ENCODE measurements at regions not wholly inside any gene's neighbourhood (a gene's known extent, or its start where the extent isn't known, plus 50 kb on each side); places are given as distances from the start of the nearest gene placed in this dataset.

DNA sequence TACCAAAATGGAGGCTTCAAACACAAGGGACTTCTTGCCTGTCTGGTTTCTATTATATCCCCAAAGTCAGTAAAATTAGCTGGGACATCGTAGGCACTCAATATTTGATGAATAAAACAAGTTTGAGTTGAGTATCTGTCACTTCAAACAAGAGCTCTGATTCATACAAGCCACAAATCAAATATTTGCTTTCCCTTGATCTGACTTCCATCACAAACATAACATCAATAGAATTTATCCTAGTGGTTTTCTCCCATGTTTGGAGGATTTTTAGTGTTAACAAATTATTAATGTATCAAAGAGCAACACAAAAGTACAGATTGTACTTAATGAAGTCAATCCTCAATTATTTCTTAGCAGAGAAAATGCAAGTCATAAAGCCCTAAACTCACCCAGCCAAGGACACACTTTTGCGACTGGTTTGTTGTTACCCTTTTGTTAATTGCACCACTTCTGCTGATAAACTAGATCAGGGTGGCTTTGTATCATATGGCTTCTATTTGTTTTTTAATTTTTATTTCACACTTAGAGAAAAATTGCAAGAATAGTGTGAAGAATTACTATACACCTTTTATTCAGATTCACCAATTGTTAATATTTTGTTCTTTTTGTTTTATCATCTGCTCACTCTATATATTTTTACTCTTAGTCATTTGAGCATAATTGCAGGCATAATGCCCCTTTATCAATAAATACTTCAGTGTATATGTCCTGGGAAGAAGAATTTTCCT is 117.4 kb upstream of the PRDM1 start:
- in situ Hi-C loops (cut with HindIII; ENCODE audit: low sequenced_read_pairs) = no loop called here
- no peak for DNase-seq (ENCODE audit: low read depth)
- H3K4me3 ChIP-seq (ENCODE audit: low read depth, low read length) = no peak overlapping the region
- TF ChIP-seq, protein P1, sequence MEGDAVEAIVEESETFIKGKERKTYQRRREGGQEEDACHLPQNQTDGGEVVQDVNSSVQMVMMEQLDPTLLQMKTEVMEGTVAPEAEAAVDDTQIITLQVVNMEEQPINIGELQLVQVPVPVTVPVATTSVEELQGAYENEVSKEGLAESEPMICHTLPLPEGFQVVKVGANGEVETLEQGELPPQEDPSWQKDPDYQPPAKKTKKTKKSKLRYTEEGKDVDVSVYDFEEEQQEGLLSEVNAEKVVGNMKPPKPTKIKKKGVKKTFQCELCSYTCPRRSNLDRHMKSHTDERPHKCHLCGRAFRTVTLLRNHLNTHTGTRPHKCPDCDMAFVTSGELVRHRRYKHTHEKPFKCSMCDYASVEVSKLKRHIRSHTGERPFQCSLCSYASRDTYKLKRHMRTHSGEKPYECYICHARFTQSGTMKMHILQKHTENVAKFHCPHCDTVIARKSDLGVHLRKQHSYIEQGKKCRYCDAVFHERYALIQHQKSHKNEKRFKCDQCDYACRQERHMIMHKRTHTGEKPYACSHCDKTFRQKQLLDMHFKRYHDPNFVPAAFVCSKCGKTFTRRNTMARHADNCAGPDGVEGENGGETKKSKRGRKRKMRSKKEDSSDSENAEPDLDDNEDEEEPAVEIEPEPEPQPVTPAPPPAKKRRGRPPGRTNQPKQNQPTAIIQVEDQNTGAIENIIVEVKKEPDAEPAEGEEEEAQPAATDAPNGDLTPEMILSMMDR (IDR thresholded peaks at IDR 0.05; ENCODE audit: low read depth, low read length, missing control alignments) = no peak

DNA sequence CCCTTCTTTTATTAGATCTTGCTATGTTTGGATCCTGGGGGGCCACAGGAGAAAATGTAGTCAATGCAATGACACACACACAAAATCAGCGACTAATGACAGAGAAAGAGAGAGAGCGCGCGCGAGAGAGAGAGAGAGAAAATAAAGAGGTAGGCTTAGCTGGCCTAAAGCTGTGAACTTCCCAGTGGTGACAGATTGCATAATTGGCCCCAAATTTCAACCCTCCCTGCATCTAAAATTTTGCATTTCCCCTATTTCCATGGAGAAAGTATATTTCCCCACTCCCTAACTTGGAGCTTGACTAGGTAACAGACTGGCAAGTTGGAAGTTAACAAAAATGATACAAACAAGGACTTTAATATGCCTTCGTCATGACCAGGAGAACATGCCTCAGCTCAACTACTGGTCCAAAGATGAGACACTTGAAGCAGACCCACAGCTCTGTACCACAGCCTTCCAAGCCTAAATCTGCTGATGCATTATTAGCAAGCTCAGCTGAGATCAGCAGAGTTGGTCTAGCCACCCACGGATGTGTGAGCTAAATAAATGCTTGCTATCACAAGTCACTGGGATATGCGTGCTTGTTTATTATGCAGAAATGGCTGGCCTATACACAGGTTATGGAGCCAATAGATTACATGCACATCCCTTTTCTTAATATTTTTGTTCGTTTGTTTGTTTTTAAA is 118.1 kb upstream of the PRDM1 start:
- no peak for DNase-seq (ENCODE audit: low read depth)
- TF ChIP-seq, protein P1 (IDR thresholded peaks at IDR 0.05; ENCODE audit: low read depth, low read length, missing control alignments) = no peak
- H3K4me3 ChIP-seq (ENCODE audit: low read depth, low read length) = no peak overlapping the region
- in situ Hi-C loops (cut with HindIII; ENCODE audit: low sequenced_read_pairs) = no loop called here

DNA sequence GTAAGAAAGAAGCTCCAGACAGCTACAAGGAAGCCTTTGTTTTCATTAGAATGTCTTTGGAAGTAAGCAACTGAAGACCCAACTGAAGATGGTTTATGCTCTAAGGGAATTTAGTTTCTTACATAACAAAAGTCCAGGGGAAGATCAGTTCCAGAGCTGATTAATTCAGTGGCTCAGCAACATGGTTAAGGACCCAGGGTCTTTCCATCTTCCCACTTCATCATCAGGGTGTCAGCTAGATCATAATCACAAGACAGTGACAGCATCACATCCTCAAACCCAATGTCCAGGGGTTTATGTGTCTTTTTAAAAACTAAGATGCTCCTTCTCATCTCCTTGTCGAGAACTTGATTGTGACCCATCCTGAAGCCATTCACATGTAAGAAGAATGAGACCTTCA is 119.7 kb upstream of the PRDM1 start:
- no peak for DNase-seq (ENCODE audit: low read depth)
- in situ Hi-C loops (cut with HindIII; ENCODE audit: low sequenced_read_pairs) = no loop called here
- no peak overlapping the region for H3K4me3 ChIP-seq (ENCODE audit: low read depth, low read length)
- TF ChIP-seq, protein P1 (IDR thresholded peaks at IDR 0.05; ENCODE audit: low read depth, low read length, missing control alignments) = no peak

DNA sequence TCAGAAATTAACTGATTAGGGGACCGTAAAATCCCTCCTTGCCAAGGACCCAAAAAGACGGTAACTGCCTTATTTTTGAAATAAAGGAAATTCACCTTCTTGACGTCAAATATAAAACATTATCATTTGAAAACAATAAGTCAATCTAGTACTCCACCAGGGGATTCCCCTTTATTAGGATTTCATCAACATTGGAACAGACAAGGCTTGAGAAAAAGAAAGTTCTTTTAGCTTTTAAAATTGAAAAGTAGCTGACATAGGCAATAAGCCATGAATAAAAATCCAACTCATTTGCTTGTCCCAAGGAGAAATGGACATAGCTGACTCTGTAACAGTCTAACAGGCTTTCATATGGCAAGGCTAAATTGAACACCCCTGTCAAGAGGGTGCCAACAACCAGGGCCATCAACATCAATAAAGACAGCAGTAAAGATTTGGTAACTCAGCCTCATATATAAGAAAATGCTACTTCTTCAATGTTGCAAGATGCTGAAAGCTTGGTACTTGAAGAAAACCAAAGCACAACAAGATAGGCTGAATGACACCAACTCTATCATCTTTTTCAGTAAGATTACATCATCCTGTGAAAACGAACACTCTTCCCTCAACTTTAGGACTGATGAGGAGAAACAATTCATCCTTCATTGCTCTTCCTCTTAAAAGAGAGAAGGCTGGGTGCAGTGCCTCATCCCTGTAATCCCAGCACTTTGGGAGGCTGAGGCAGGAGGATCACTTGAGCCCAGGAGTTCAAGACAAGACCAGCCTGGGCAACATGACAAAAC is 121.0 kb upstream of the PRDM1 start:
- TF ChIP-seq, protein P1 (IDR thresholded peaks at IDR 0.05; ENCODE audit: low read depth, low read length, missing control alignments) = no peak
- DNase-seq (ENCODE audit: low read depth) = no peak
- H3K4me3 ChIP-seq (ENCODE audit: low read depth, low read length) = no peak overlapping the region
- in situ Hi-C loops (cut with HindIII; ENCODE audit: low sequenced_read_pairs) = no loop called here

DNA sequence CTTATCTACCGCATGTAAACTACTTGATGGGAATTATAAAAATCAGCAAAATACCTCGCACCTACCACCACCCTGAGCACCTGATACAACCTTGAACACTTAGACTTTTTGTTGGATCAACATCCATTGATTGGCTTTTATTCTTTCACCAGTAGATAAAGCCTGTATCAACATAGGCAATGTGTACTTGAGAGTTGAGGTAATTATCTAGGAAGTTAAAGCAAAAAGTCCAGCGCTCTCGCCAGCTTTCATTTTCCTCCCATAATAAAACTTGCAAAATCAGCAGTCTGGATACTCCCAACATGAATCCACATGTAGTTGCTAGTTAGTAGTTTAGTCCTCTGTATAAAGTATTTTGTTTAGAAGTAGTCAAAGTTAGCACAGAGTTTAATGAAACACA is 132.0 kb upstream of the PRDM1 start:
- H3K4me3 ChIP-seq (ENCODE audit: low read depth, low read length) = no peak overlapping the region
- in situ Hi-C loops (cut with HindIII; ENCODE audit: low sequenced_read_pairs) = no loop called here
- TF ChIP-seq, protein P1 (IDR thresholded peaks at IDR 0.05; ENCODE audit: low read depth, low read length, missing control alignments) = no peak
- no peak for DNase-seq (ENCODE audit: low read depth)

DNA sequence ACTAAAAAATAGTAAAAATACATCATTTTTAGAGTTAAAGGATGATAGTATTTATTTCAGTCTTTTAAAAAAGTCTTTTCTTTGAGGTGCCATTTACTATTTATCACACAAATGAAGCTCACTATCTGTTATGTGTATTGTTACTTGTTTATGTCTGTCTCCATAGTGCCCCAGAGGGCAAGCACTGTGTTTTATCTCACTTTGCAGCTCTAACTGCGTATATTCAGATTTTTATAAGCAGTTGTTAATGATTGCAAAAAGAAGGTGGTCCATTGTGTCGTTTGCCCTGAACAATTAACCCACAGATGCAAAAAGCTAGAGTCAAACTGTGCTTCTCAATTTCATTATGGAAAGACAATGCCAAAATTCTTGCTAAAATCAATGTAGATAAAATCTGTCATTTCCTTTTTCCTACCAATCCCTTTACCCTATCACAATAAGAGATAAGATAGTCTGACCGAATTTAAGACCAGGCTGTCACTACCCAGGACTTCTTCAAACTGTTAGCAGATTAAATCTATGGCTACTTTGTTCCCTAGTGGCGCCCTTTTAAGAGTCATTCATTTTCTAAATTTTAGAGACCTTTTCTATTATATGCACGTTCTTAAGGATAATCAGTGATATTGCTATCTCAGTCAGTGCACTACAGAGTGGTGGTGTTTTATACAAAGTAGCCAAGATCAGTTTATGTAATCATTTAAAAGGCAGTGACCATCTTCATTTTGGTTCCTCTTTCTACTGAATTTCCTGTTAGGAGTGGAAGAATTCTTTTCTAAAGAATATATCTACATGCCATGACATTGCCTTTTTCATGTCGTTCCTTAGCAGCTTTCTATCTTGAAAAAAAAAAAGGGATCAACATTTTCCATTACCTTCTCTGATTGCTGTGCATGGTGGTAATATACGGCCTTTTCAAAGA is 133.1 kb upstream of the PRDM1 start:
- H3K4me3 ChIP-seq (ENCODE audit: low read depth, low read length) = no peak overlapping the region
- DNase-seq (ENCODE audit: low read depth) = no peak
- TF ChIP-seq, protein P1 (IDR thresholded peaks at IDR 0.05; ENCODE audit: low read depth, low read length, missing control alignments) = no peak
- in situ Hi-C loops (cut with HindIII; ENCODE audit: low sequenced_read_pairs) = no loop called here
